ENCODE measurements at regions not wholly inside any gene's neighbourhood (a gene's known extent, or its start where the extent isn't known, plus 50 kb on each side); places are given as distances from the start of the nearest gene placed in this dataset.

- dilution Hi-C loops (cut with MboI; ENCODE audit: extremely low pct_ligation_motif_present, low sequenced_read_pairs), result no loop called here
- H3K4me3 ChIP-seq (ENCODE audit: control insufficient read depth in 2 of 3, extremely low read depth in 1 of 3, insufficient read depth in 2 of 3, low read depth in 1 of 3, low read length in 3 of 3), result no peak overlapping the region
- H2AFZ ChIP-seq (ENCODE audit: control insufficient read depth, low read length), result no peak overlapping the region
- no peaks in the 10 kb centered on the region for H3K79me2 ChIP-seq (ENCODE audit: control insufficient read depth, insufficient read depth, low read length)
- H3K9ac ChIP-seq (ENCODE audit: control insufficient read depth, extremely low read depth, insufficient read depth, low read length), result no peak overlapping the region
- H3K9me1 ChIP-seq (ENCODE audit: control insufficient read depth, extremely low read depth, insufficient read depth, low read length), result no peaks in the 10 kb centered on the region
- H3K36me3 ChIP-seq (ENCODE audit: control insufficient read depth in 2 of 2, extremely low read depth in 1 of 2, insufficient read depth in 2 of 2, low read length in 2 of 2), result no peaks in the 10 kb centered on the region
- FAIRE-seq (no peak), DNase-seq (ENCODE audit: low read depth, low spot score) (no peak)
- no peaks in the 10 kb centered on the region for H3K4me1 ChIP-seq (ENCODE audit: control insufficient read depth, extremely low read depth, insufficient read depth, low read length)
- H3K9me3 ChIP-seq (ENCODE audit: control insufficient read depth, low read depth, low read length), result no peaks in the 10 kb centered on the region
- H3K27me3 ChIP-seq (ENCODE audit: control insufficient read depth, extremely low read depth, insufficient read depth, low read length), result no peaks in the 10 kb centered on the region
- no peak overlapping the region for H3K4me2 ChIP-seq (ENCODE audit: control insufficient read depth, extremely low read depth, insufficient read depth, low read depth, low read length)
- no peak overlapping the region for H3K27ac ChIP-seq (ENCODE audit: control insufficient read depth, insufficient read depth, low read length)
- no peaks in the 10 kb centered on the region for H4K20me1 ChIP-seq (ENCODE audit: control insufficient read depth, extremely low read depth, insufficient read depth, low read length)
- TF ChIP-seq EZH2 (IDR thresholded peaks at IDR 0.05; ENCODE audit: low read length) (no peak), CTCF (optimal IDR thresholded peaks at IDR 0.05 in 1 of 3, IDR thresholded peaks at IDR 0.05 in 1 of 3, conservative IDR thresholded peaks at IDR 0.05 in 1 of 3; ENCODE audit: extremely low read depth in 1 of 3, insufficient read depth in 2 of 3, low read length in 3 of 3) (no peak)
These were observed 413.1 kb upstream of the ARRDC4 start for GRCh38 chr15:97547381-97547780.

- Histone ChIP-seq H3K4me1 (ENCODE audit: control insufficient read depth, extremely low read depth, insufficient read depth, low read length) (no peaks in the 10 kb centered on the region), H3K27me3 (ENCODE audit: control insufficient read depth, extremely low read depth, insufficient read depth, low read length) (no peaks in the 10 kb centered on the region), H3K79me2 (ENCODE audit: control insufficient read depth, insufficient read depth, low read length) (no peaks in the 10 kb centered on the region), H2AFZ (ENCODE audit: control insufficient read depth, low read length) (no peak overlapping the region), H3K27ac (ENCODE audit: control insufficient read depth, insufficient read depth, low read length) (no peak overlapping the region), H3K9me3 (ENCODE audit: control insufficient read depth, low read depth, low read length) (no peaks in the 10 kb centered on the region), H3K36me3 (ENCODE audit: control insufficient read depth in 2 of 2, extremely low read depth in 1 of 2, insufficient read depth in 2 of 2, low read length in 2 of 2) (no peaks in the 10 kb centered on the region), H3K9ac (ENCODE audit: control insufficient read depth, extremely low read depth, insufficient read depth, low read length) (no peak overlapping the region), H3K9me1 (ENCODE audit: control insufficient read depth, extremely low read depth, insufficient read depth, low read length) (no peaks in the 10 kb centered on the region), H4K20me1 (ENCODE audit: control insufficient read depth, extremely low read depth, insufficient read depth, low read length) (no peaks in the 10 kb centered on the region), H3K4me3 (ENCODE audit: control insufficient read depth in 2 of 3, extremely low read depth in 1 of 3, insufficient read depth in 2 of 3, low read depth in 1 of 3, low read length in 3 of 3) (no peak overlapping the region), H3K4me2 (ENCODE audit: control insufficient read depth, extremely low read depth, insufficient read depth, low read depth, low read length) (no peak overlapping the region)
- dilution Hi-C loops (cut with MboI; ENCODE audit: extremely low pct_ligation_motif_present, low sequenced_read_pairs), result no loop called here
- TF ChIP-seq CTCF (optimal IDR thresholded peaks at IDR 0.05 in 1 of 3, IDR thresholded peaks at IDR 0.05 in 1 of 3, conservative IDR thresholded peaks at IDR 0.05 in 1 of 3; ENCODE audit: extremely low read depth in 1 of 3, insufficient read depth in 2 of 3, low read length in 3 of 3), result no peak
- TF ChIP-seq EZH2 (IDR thresholded peaks at IDR 0.05; ENCODE audit: low read length), result no peak
- no peak for FAIRE-seq
- no peak for DNase-seq (ENCODE audit: low read depth, low spot score)
These were observed 399.0 kb upstream of the ARRDC4 start for GRCh38 chr15:97561529-97561928.
